GM23338 (cell line): ENCODE measurements at regions not wholly inside any gene's neighbourhood (a gene's known extent, or its start where the extent isn't known, plus 50 kb on each side); places are given as distances from the start of the nearest gene placed in this dataset.
A peak's percentile ranks its signal among the peaks of the same experiment; 100 is the strongest.

Source experiments
- ATAC-seq: fragments of 200-7000 bp; cut with Tn5 transposase; 3 replicates; pipeline ENCODE4 v1.9.1; 2020
- DNase-seq: peaks from one replicate; pipeline ENCODE4 v3.0.0-alpha.2; 2015; ENCODE audit warnings: low spot score
- H2AFZ ChIP-seq: fragments of 200-600 bp; sonication (generic); 2 replicates; pipeline ENCODE4 v1.8.0; 2016; ENCODE audit warnings: antibody characterized with exemption, mild to moderate bottlenecking, moderate library complexity
- H3F3A ChIP-seq: fragments of 200-600 bp; sonication (generic); replicated peaks from 2 replicates; pipeline ENCODE4 v1.8.0; 2017; ENCODE audit warnings: antibody characterized with exemption, mixed run types, low read depth
- H3K27ac ChIP-seq: fragments of 200-600 bp; sonication (generic); 2 replicates; pipeline ENCODE4 v1.6.1; 2016; ENCODE audit warnings: low read depth
- H3K27me3 ChIP-seq: fragments of 200-600 bp; sonication (generic); 2 replicates; pipeline ENCODE4 v1.8.0; 2016; ENCODE audit warnings: mild to moderate bottlenecking, mixed run types, moderate library complexity; ENCODE audit not compliant: insufficient read depth
- H3K36me3 ChIP-seq: fragments of 200-600 bp; sonication (generic); 2 replicates; pipeline ENCODE4 v1.8.0; 2016; ENCODE audit warnings: mild to moderate bottlenecking; ENCODE audit not compliant: insufficient read depth
- H3K4me1 ChIP-seq: fragments of 200-600 bp; sonication (generic); 2 replicates; pipeline ENCODE4 v1.8.0; 2016; ENCODE audit warnings: mild to moderate bottlenecking, moderate library complexity; ENCODE audit not compliant: insufficient read depth
- H3K4me2 ChIP-seq: fragments of 200-600 bp; sonication (generic); 2 replicates; pipeline ENCODE4 v1.7.1; 2017; ENCODE audit warnings: mixed run types
- H3K4me3 ChIP-seq: fragments of 200-600 bp; sonication (generic); 2 replicates; pipeline ENCODE4 v1.6.1; 2016; ENCODE audit warnings: mixed run types
- H3K79me2 ChIP-seq: fragments of 200-600 bp; sonication (generic); replicated peaks from 2 replicates; pipeline ENCODE4 v1.8.0; 2017; ENCODE audit warnings: mild to moderate bottlenecking; ENCODE audit not compliant: insufficient read depth
- H3K9me2 ChIP-seq: fragments of 200-600 bp; sonication (generic); 2 replicates; pipeline ENCODE4 v1.8.0; 2017; ENCODE audit not compliant: insufficient read depth
- H4K20me1 ChIP-seq: fragments of 200-600 bp; sonication (generic); replicated peaks from 2 replicates; pipeline ENCODE4 v1.8.0; 2017; ENCODE audit warnings: mild to moderate bottlenecking; ENCODE audit not compliant: insufficient read depth
- H3K27ac Mint-ChIP-seq: 2 replicates; pipeline ENCODE4 v1.8.0; 2020; ENCODE audit warnings: inconsistent platforms, mild to moderate bottlenecking, moderate library complexity, mixed read lengths
- H3K27me3 Mint-ChIP-seq: 3 replicates; pipeline ENCODE4 v1.8.0; 2022; ENCODE audit warnings: low read depth, mild to moderate bottlenecking, moderate library complexity, mixed read lengths, inconsistent platforms; ENCODE audit not compliant: insufficient read depth, poor library complexity
- H3K36me3 Mint-ChIP-seq: 3 replicates; pipeline ENCODE4 v1.8.0; 2021; ENCODE audit warnings: low read depth, mild to moderate bottlenecking, inconsistent platforms, moderate library complexity, mixed read lengths
- H3K4me1 Mint-ChIP-seq: 3 replicates; pipeline ENCODE4 v1.8.0; 2020; ENCODE audit warnings: mild to moderate bottlenecking, inconsistent platforms, mixed read lengths
- H3K4me3 Mint-ChIP-seq: 3 replicates; pipeline ENCODE4 v1.8.0; 2021; ENCODE audit warnings: moderate library complexity, mild to moderate bottlenecking, inconsistent platforms, mixed read lengths
- H3K9me3 Mint-ChIP-seq: 3 replicates; pipeline ENCODE4 v1.8.0; 2020; ENCODE audit warnings: moderate library complexity, mild to moderate bottlenecking, inconsistent platforms, mixed read lengths
- CREB1 ChIP-seq: fragments of 250-450 bp; sonication (Bioruptor Pico); IDR thresholded peaks from 2 replicates; pipeline ENCODE4 v1.5.0; 2020; ENCODE audit warnings: low read depth, mild to moderate bottlenecking, moderate library complexity
- CTCF ChIP-seq, 2 experiments: fragments of 200-600 bp in 1 of 2; sonication (generic) in 1 of 2; conservative IDR thresholded peaks; 2 replicates each; pipeline versions ENCODE4 v1.5.1 to v1.6.1; 2016 to 2017; ENCODE audit warnings: antibody characterized with exemption in 2 of 2, low read depth in 2 of 2, mild to moderate bottlenecking in 2 of 2, moderate library complexity in 1 of 2
- ETS1 ChIP-seq: IDR thresholded peaks from 2 replicates; pipeline ENCODE4 v1.6.1; 2016; ENCODE audit warnings: antibody characterized with exemption
- EZH2 ChIP-seq: fragments of 200-600 bp; sonication (generic); IDR thresholded peaks from one replicate; pipeline ENCODE4 v1.8.0; 2017; ENCODE audit warnings: antibody characterized with exemption, mild to moderate bottlenecking, low read depth; ENCODE audit not compliant: unreplicated experiment
- EZH2phosphoT487 ChIP-seq: fragments of 200-600 bp; sonication (generic); IDR thresholded peaks from one replicate; pipeline ENCODE4 v1.8.1; 2018; ENCODE audit warnings: antibody characterized with exemption; ENCODE audit not compliant: unreplicated experiment
- JUNB ChIP-seq: IDR thresholded peaks from one replicate; pipeline ENCODE4 v1.6.1; 2016; ENCODE audit warnings: antibody characterized with exemption; ENCODE audit not compliant: unreplicated experiment
- NANOG ChIP-seq: IDR thresholded peaks from 2 replicates; pipeline ENCODE4 v1.6.1; 2016; ENCODE audit warnings: antibody characterized with exemption, borderline replicate concordance
- POLR2AphosphoS5 ChIP-seq: IDR thresholded peaks from 2 replicates; pipeline ENCODE4 v1.6.1; 2016; ENCODE audit warnings: antibody characterized with exemption, low read depth
- REST ChIP-seq: IDR thresholded peaks from one replicate; pipeline ENCODE4 v1.6.1; 2018; ENCODE audit warnings: antibody characterized with exemption; ENCODE audit not compliant: unreplicated experiment
- STAT1 ChIP-seq: IDR thresholded peaks from one replicate; pipeline ENCODE4 v1.6.1; 2016; ENCODE audit warnings: antibody characterized with exemption; ENCODE audit not compliant: unreplicated experiment
- ZNF114 ChIP-seq: fragments of 250-450 bp; sonication (Bioruptor Pico); IDR thresholded peaks from 2 replicates; pipeline ENCODE4 v1.5.0; 2020; ENCODE audit warnings: mild to moderate bottlenecking, moderate library complexity
- ZNF331 ChIP-seq: fragments of 250-450 bp; sonication (Bioruptor Pico); IDR thresholded peaks from 2 replicates; pipeline ENCODE4 v1.5.0; 2020; ENCODE audit warnings: low read depth, mild to moderate bottlenecking, moderate library complexity
- ZNF462 ChIP-seq: fragments of 250-450 bp; sonication (Bioruptor Pico); IDR thresholded peaks from 2 replicates; pipeline ENCODE4 v1.5.0; 2020; ENCODE audit warnings: mild to moderate bottlenecking, moderate library complexity

GRCh38 chr11:22566293-22566692 is 59.3 kb downstream of the FANCF start:
- Histone ChIP-seq H3K36me3 (no peaks in the 10 kb centered on the region), H3K4me2 (no peak overlapping the region), H3K4me3 (no peak overlapping the region), H3K9me2 (no peaks in the 10 kb centered on the region), H3F3A (no peaks in the 10 kb centered on the region), H3K27ac (no peak overlapping the region), H3K79me2 (no peaks in the 10 kb centered on the region), H3K27me3 (no peaks in the 10 kb centered on the region), H4K20me1 (no peaks in the 10 kb centered on the region), H3K4me1 (no peaks in the 10 kb centered on the region; the same call in 1 of the 2 replicates), H2AFZ (peak overlapping the region; percentile 48; the same call in 1 of the 2 replicates)
- peaks cover 9% of the 10 kb centered on the region for H3K4me1 Mint-ChIP-seq
- no peaks in the 10 kb centered on the region for H3K9me3 Mint-ChIP-seq
- ATAC-seq (peak; percentile 84), DNase-seq (peak; percentile 55)
- no peak overlapping the region for H3K4me3 Mint-ChIP-seq
- no peaks in the 10 kb centered on the region; the same call in 2 of the 3 replicates for H3K36me3 Mint-ChIP-seq
- TF ChIP-seq JUNB (no peak), CTCF (conservative IDR thresholded peaks at IDR 0.05; ENCODE audit: low read depth in 2 of 2) (no peak), STAT1 (no peak), ETS1 (no peak), ZNF114 (CRISPR knock-in tag) (no peak), REST (no peak), EZH2 (no peak), CREB1 (CRISPR knock-in tag) (no peak), NANOG (no peak), ZNF462 (no peak), POLR2AphosphoS5 (no peak), ZNF331 (no peak), EZH2phosphoT487 (no peak)
- no peak overlapping the region; the same call in 1 of the 2 replicates for H3K27ac Mint-ChIP-seq
- H3K27me3 Mint-ChIP-seq: peaks cover 4% of the 10 kb centered on the region
